Spleen (tissue), 11 donors: ENCODE measurements at regions not wholly inside any gene's neighbourhood (a gene's known extent, or its start where the extent isn't known, plus 50 kb on each side); places are given as distances from the start of the nearest gene placed in this dataset.

Experiments used
- DNase-seq: peaks from one replicate; pipeline ENCODE4 v3.0.0-alpha.2; 2020
- H3K27ac ChIP-seq, 8 donors: fragments of 200-600 bp; sonication (generic) in 7 of 8; 1 replicate in 4 of 8; 2 replicates in 4 of 8; pipeline versions ENCODE4 v1.5.0 to v1.8.0; 2016 to 2021; ENCODE audit warnings: inconsistent platforms in 4 of 8, mild to moderate bottlenecking in 4 of 8, moderate library complexity in 1 of 8
- H3K27me3 ChIP-seq, 7 donors: fragments of 200-600 bp; sonication (generic) in 6 of 7; replicated peaks in 1 of 7; 1 replicate in 4 of 7; 2 replicates in 3 of 7; pipeline versions ENCODE4 v1.5.0 to v1.8.0; 2016 to 2021; ENCODE audit warnings: inconsistent platforms in 3 of 7, mild to moderate bottlenecking in 1 of 7
- H3K36me3 ChIP-seq, 6 donors: fragments of 200-600 bp; sonication (generic) in 5 of 6; 1 replicate in 4 of 6; 2 replicates in 2 of 6; pipeline versions ENCODE4 v1.5.0 to v1.8.0; 2016 to 2021; ENCODE audit warnings: inconsistent platforms in 2 of 6
- H3K4me1 ChIP-seq, 6 donors: fragments of 200-600 bp; sonication (generic) in 5 of 6; 1 replicate in 3 of 6; 2 replicates in 3 of 6; pipeline versions ENCODE4 v1.5.0 to v1.8.0; 2016 to 2021; ENCODE audit warnings: inconsistent platforms in 3 of 6
- H3K4me3 ChIP-seq, 8 donors: fragments of 200-600 bp; sonication (generic) in 7 of 8; 1 replicate in 4 of 8; 2 replicates in 4 of 8; pipeline versions ENCODE4 v1.5.0 to v1.8.0; 2016 to 2021; ENCODE audit warnings: inconsistent platforms in 4 of 8, mild to moderate bottlenecking in 4 of 8, moderate library complexity in 2 of 8
- H3K9me3 ChIP-seq, 8 donors: fragments of 200-600 bp; sonication (generic) in 7 of 8; 1 replicate in 4 of 8; 2 replicates in 4 of 8; pipeline versions ENCODE4 v1.5.0 to v1.8.0; 2016 to 2021; ENCODE audit warnings: inconsistent platforms in 4 of 8
- CTCF ChIP-seq, 11 experiments: fragments of 200-600 bp in 7 of 11; fragments of 450-650 bp in 4 of 11; sonication (generic) in 4 of 11; IDR thresholded peaks in 8 of 11; conservative IDR thresholded peaks in 3 of 11; 1 replicate in 7 of 11; 2 replicates in 4 of 11; pipeline versions ENCODE4 v1.4.0 to v1.8.0; 2016 to 2021; ENCODE audit warnings: antibody characterized with exemption in 11 of 11, inconsistent platforms in 4 of 11, mild to moderate bottlenecking in 1 of 11
- POLR2A ChIP-seq, 3 donors: fragments of 450-650 bp; IDR thresholded peaks; one replicate each; pipeline ENCODE4 v1.5.1; 2017; ENCODE audit warnings: antibody characterized with exemption in 3 of 3, mild to moderate bottlenecking in 1 of 3
- POLR2AphosphoS5 ChIP-seq, 3 donors: sonication (generic); formaldehyde crosslinking; IDR thresholded peaks; one replicate each; pipeline ENCODE4 v1.5.1; 2017; ENCODE audit warnings: antibody characterized with exemption in 3 of 3
- WGBS, 5 donors: extraction: QIAGEN DNeasy Blood & Tissue Kit in 3 of 5; methylation state at CpG; one replicate each; pipeline versions ENCODE4 v1.1.5 to v1.1.7; 2013 to 2018; 5-methylcytosine and 5-hydroxymethylcytosine counted together
- intact Hi-C: fragments of 100-400 bp; cut with DNase I; formaldehyde crosslinking; loops from one replicate; pipeline ENCODE4 v1.15.0; 2023; ENCODE audit warnings: low total_unique reads
- donor health status: healthy with polysubstance abuse.
- donor health status: DM: no; HTN: no; CAD: no; lungs with moderate emphysema.
- donor health status: DM: no; HTN: no; CAD: no.
- donor health status: Bipolar disorder and iron deficiency.
- donor health status: healthy.
- donor health status: DM: no; HTN: no; CAD: no.
- donor health status: DM: yes; HTN: yes; CAD: no.

GRCh38 chr4:64614276-64614675 is 205.0 kb upstream of the TECRL start:
- Histone ChIP-seq H3K27me3 (no peaks in the 10 kb centered on the region), H3K4me3 (no peak overlapping the region), H3K4me1 (no peaks in the 10 kb centered on the region), H3K27ac (no peak overlapping the region), H3K9me3 (peaks cover 0 to 4% (median 0%) of the 10 kb centered on the region in 8 donors), H3K36me3 (no peaks in the 10 kb centered on the region)
- TF ChIP-seq CTCF (IDR thresholded peaks at IDR 0.05 in 8 of 11, conservative IDR thresholded peaks at IDR 0.05 in 3 of 11) (no peak), POLR2AphosphoS5 (IDR thresholded peaks at IDR 0.05) (no peak), POLR2A (IDR thresholded peaks at IDR 0.05) (no peak)
- intact Hi-C loops: no loop called here
- WGBS, 5 donors: 71 to 88% (median 82%) methylated on average over 4 of the region's 4 CpGs
- no peak for DNase-seq

GRCh38 chr4:64613046-64613445 is 203.8 kb upstream of the TECRL start:
- no peaks in the 10 kb centered on the region for H3K4me1 ChIP-seq

DNA sequence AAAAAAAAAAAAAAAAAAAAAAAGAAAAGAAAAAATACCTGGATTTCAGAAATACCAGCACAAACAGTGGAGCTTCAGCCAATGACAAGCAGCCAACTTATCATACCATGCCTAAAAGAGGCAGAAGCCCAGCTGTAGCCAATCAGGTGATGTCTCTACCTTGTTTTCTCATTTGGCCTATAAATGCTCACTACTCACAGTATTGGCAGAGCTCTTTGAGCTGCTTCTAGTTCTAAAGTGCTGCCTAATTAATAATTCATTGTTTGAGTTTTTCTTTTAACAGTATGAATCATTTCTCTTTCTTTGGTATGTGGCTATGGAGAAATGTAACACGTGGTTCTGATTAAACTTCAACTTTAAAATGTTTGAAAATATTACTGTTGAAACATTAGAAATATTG is 188.8 kb upstream of the TECRL start:
- TF ChIP-seq POLR2A (IDR thresholded peaks at IDR 0.05): no peak
- no peak for TF ChIP-seq POLR2AphosphoS5 (IDR thresholded peaks at IDR 0.05)
- no peak for TF ChIP-seq CTCF (IDR thresholded peaks at IDR 0.05 in 8 of 11, conservative IDR thresholded peaks at IDR 0.05 in 3 of 11)
- Histone ChIP-seq H3K27ac (no peak overlapping the region), H3K9me3 (no peaks in the 10 kb centered on the region), H3K4me3 (no peak overlapping the region), H3K27me3 (no peaks in the 10 kb centered on the region), H3K4me1 (no peaks in the 10 kb centered on the region), H3K36me3 (no peaks in the 10 kb centered on the region)
- WGBS, 5 donors: 58 to 87% (median 60%) methylated on average over 1 of the region's 1 CpG
- intact Hi-C loops: no loop called here
- no peak for DNase-seq

More at GRCh38 chr4:64613046-64613445, 203.8 kb upstream of the TECRL start:
- TF ChIP-seq CTCF (IDR thresholded peaks at IDR 0.05 in 8 of 11, conservative IDR thresholded peaks at IDR 0.05 in 3 of 11): no peak
- no peak for TF ChIP-seq POLR2A (IDR thresholded peaks at IDR 0.05)
- no peak for TF ChIP-seq POLR2AphosphoS5 (IDR thresholded peaks at IDR 0.05)
- intact Hi-C loops: no loop called here
- Histone ChIP-seq H3K27ac (no peak overlapping the region), H3K4me3 (no peak overlapping the region), H3K9me3 (peaks cover 0 to 4% (median 0%) of the 10 kb centered on the region in 8 donors), H3K36me3 (no peaks in the 10 kb centered on the region), H3K27me3 (no peaks in the 10 kb centered on the region)
- 73 to 90% (median 81%) methylated on average over 2 of the region's 2 CpGs for WGBS, 5 donors
- DNase-seq: no peak

GRCh38 chr4:64594723-64595122 is 185.5 kb upstream of the TECRL start:
- Histone ChIP-seq H3K36me3 (no peaks in the 10 kb centered on the region), H3K4me3 (no peak overlapping the region), H3K4me1 (no peaks in the 10 kb centered on the region), H3K27ac (no peak overlapping the region), H3K9me3 (peaks cover 0 to 14% (median 9%) of the 10 kb centered on the region in 8 donors), H3K27me3 (no peaks in the 10 kb centered on the region)
- DNase-seq: no peak
- TF ChIP-seq CTCF (IDR thresholded peaks at IDR 0.05 in 8 of 11, conservative IDR thresholded peaks at IDR 0.05 in 3 of 11): no peak
- no peak for TF ChIP-seq POLR2A (IDR thresholded peaks at IDR 0.05)
- no peak for TF ChIP-seq POLR2AphosphoS5 (IDR thresholded peaks at IDR 0.05)
- intact Hi-C loops: no loop called here
